BE2C (cell line): ENCODE measurements at regions not wholly inside any gene's neighbourhood (a gene's known extent, or its start where the extent isn't known, plus 50 kb on each side); places are given as distances from the start of the nearest gene placed in this dataset.

Experiments used
- DNase-seq: peaks from one replicate; pipeline ENCODE4 v3.0.0-alpha.2; 2020
- H3K27me3 ChIP-seq: fragments of 250-450 bp; sonication (Bioruptor Pico); 2 replicates; pipeline ENCODE4 v1.5.1; 2020; ENCODE audit warnings: mild to moderate bottlenecking
- H3K36me3 ChIP-seq: fragments of 250-450 bp; sonication (Bioruptor Pico); 2 replicates; pipeline ENCODE4 v1.5.1; 2020; ENCODE audit warnings: mild to moderate bottlenecking
- H3K4me1 ChIP-seq: fragments of 250-450 bp; sonication (Bioruptor Pico); 2 replicates; pipeline ENCODE4 v1.5.1; 2020
- H3K4me3 ChIP-seq: 2 replicates; pipeline ENCODE4 v1.5.1; 2011; ENCODE audit warnings: low read depth, low read length
- H3K9me3 ChIP-seq: fragments of 250-450 bp; sonication (Bioruptor Pico); 2 replicates; pipeline ENCODE4 v1.5.1; 2020
- TF ChIP-seq, protein P1 (sequence below): IDR thresholded peaks from 2 replicates; pipeline ENCODE4 v1.5.1; 2012; ENCODE audit warnings: mild to moderate bottlenecking, low read depth, low read length

DNA sequence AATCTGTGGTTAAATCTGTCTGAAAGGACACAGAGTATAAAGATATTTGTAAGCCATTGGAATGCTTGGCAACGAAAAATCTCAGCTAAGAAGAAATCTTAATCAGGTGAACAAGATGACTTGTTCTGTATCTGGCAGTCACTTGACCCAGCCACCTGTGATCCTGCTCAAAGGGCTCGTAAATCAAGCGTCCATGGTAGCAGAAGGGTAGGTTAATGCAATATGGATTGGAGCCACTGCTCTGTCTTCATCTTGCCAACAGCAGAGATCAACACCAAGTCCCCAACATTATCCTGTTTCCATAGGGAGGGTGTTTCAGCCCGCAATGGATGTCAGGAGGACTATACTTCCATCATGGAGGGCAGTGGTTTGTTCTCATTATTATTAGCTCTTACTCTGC lies 378.4 kb downstream of the CDH7 start:
- no peaks in the 10 kb centered on the region for H3K4me1 ChIP-seq
- TF ChIP-seq, protein P1, sequence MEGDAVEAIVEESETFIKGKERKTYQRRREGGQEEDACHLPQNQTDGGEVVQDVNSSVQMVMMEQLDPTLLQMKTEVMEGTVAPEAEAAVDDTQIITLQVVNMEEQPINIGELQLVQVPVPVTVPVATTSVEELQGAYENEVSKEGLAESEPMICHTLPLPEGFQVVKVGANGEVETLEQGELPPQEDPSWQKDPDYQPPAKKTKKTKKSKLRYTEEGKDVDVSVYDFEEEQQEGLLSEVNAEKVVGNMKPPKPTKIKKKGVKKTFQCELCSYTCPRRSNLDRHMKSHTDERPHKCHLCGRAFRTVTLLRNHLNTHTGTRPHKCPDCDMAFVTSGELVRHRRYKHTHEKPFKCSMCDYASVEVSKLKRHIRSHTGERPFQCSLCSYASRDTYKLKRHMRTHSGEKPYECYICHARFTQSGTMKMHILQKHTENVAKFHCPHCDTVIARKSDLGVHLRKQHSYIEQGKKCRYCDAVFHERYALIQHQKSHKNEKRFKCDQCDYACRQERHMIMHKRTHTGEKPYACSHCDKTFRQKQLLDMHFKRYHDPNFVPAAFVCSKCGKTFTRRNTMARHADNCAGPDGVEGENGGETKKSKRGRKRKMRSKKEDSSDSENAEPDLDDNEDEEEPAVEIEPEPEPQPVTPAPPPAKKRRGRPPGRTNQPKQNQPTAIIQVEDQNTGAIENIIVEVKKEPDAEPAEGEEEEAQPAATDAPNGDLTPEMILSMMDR = no peak
- no peak overlapping the region for H3K4me3 ChIP-seq
- DNase-seq = no peak
- no peaks in the 10 kb centered on the region for H3K27me3 ChIP-seq
- no peaks in the 10 kb centered on the region for H3K36me3 ChIP-seq
- no peaks in the 10 kb centered on the region for H3K9me3 ChIP-seq

DNA sequence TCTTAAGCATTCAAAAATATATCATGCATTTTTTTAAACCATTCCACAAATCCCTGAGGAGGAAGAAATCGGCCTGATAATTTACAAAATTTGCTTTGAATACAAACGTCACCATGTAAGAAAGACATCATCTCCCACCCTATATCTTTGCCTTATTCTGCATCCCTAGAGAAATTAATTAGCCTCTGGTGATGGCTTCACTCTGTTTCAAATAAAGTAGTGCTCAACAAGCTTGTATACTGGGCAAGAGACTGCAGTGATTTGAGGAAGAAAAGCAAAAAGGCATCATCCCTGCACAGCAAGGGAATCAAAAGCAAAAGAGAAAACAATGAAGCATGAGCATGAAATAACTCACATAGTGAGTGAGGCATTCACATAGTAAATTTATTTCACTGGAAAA lies 375.5 kb downstream of the CDH7 start:
- no peaks in the 10 kb centered on the region for H3K27me3 ChIP-seq
- TF ChIP-seq, protein P1 = no peak

DNA sequence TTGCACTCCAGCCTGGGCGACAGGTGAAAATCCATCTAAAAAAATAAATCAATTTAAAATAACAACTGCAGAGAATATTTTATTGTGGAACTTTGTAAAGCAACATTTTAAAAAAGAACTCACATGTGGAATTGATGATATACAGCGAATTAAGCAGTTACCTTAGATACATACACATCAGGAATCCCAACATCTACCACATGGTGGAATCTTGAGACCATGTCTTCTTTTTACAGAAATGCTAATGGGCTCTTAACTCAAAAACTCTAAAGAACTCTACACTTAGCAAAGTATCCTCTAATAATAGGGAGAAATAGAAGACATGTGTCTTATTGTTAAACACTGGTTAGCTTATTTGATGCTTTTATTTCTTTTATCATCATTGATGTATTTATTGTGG lies 373.6 kb downstream of the CDH7 start:
- Histone ChIP-seq H3K4me1 (no peaks in the 10 kb centered on the region), H3K9me3 (no peaks in the 10 kb centered on the region), H3K4me3 (no peak overlapping the region), H3K27me3 (no peaks in the 10 kb centered on the region), H3K36me3 (no peaks in the 10 kb centered on the region)
- TF ChIP-seq, protein P1 = peak; percentile 7; the same call in 1 of the 2 replicates
- DNase-seq = no peak

More for the DNA sequence above, 375.5 kb downstream of the CDH7 start:
- no peaks in the 10 kb centered on the region for H3K36me3 ChIP-seq
- no peaks in the 10 kb centered on the region for H3K9me3 ChIP-seq
- no peak overlapping the region for H3K4me3 ChIP-seq
- H3K4me1 ChIP-seq = no peaks in the 10 kb centered on the region
- no peak for DNase-seq

DNA sequence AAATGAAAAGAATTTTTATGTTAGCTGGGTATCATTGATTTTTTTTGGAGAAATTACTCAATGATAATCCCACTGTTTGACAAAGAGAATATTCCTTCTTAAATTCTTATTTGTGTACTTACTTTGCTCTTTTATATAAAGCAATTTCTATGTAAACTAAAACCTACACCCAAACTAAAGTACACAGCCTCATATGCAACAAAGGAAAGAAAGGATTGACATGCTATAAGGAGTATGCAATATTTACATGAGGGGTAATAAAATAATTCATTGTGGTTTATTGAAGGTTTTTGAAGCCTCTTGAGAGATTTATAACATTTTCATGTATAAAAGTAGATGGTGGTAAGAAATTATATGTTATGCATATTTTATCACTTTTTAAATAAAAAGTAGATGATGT lies 368.5 kb downstream of the CDH7 start:
- H3K27me3 ChIP-seq = no peaks in the 10 kb centered on the region
- no peak overlapping the region for H3K4me3 ChIP-seq
- no peak for DNase-seq
- TF ChIP-seq, protein P1 = no peak
- no peaks in the 10 kb centered on the region for H3K4me1 ChIP-seq
- no peaks in the 10 kb centered on the region for H3K36me3 ChIP-seq
- H3K9me3 ChIP-seq = no peaks in the 10 kb centered on the region

DNA sequence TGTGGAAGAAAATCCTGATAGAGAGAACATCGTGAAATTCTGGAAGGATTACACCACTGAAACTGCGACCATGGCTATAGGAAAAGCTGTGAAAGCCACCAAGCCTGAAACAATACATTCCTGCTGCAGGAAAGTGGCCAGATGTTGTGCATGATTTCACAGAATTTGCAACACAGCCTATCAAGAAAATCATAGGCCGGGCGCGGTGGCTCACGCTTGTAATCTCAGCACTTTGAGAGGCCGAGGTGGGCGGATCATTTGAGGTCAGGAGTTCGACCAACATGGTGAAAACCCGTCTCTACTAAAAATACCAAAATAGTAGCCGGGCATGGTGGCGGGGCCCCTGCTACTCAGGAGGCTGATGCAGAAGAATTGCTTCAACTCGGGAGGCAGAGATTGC lies 360.2 kb downstream of the CDH7 start:
- H3K36me3 ChIP-seq = no peaks in the 10 kb centered on the region
- H3K9me3 ChIP-seq = no peaks in the 10 kb centered on the region

DNA sequence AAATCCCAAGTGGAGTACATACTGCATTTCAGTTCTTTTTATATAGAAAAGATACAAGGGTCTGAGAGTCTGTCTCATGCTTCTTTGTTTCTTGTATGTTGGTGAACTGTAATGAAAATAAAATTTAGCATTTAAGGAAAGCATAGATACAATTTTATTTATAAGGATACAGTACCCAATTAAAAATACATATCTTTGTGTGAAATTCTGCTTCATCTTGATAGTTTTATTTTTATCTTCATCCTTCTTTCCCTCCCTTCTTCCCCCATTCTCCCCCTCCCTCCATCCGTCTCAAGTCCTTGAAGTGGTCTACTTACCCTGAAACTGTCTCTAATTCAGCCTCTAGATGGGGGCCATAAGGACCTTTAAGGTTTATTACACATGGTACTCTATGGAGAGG lies 359.8 kb downstream of the CDH7 start:
- no peaks in the 10 kb centered on the region for H3K27me3 ChIP-seq
- no peak for DNase-seq
- no peaks in the 10 kb centered on the region for H3K9me3 ChIP-seq
- TF ChIP-seq, protein P1 = no peak
- H3K36me3 ChIP-seq = no peaks in the 10 kb centered on the region
- H3K4me1 ChIP-seq = no peaks in the 10 kb centered on the region
- H3K4me3 ChIP-seq = no peak overlapping the region

More for the DNA sequence above, 360.2 kb downstream of the CDH7 start:
- H3K4me1 ChIP-seq = no peaks in the 10 kb centered on the region
- H3K27me3 ChIP-seq = no peaks in the 10 kb centered on the region
- TF ChIP-seq, protein P1 = no peak
- no peak overlapping the region for H3K4me3 ChIP-seq
- DNase-seq = no peak
